ENCODE measurements at regions not wholly inside any gene's neighbourhood (a gene's known extent, or its start where the extent isn't known, plus 50 kb on each side); places are given as distances from the start of the nearest gene placed in this dataset.

DNA sequence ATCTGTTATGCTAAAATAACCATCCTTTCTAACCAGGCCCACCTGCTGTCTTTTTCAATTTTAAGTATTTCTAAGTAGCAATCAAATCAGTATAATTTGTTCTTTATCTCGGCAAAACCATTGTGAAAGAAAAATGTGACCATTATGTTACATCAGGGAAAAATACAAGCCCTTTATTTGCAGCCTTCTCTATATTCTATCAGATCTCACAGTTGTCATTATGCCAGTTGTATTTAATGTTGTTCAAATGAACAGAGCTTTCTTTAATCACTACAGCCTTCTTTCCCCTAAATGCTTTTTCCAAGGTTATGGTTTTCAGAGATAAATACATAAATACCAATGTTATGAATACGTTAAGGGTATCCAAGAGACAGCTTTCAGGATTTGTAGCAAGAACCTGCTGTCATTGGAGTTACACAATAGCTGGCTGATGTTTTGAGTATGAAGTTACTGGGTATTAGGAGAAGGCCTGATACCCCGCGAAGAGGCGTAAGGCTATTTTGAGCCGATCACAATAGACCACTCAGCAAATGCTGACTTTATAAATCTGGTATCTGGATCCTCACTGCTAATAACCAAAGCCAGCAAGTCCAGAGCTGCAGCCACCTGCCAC is 406.3 kb downstream of the CADM1 start:
- TF ChIP-seq, protein P1, sequence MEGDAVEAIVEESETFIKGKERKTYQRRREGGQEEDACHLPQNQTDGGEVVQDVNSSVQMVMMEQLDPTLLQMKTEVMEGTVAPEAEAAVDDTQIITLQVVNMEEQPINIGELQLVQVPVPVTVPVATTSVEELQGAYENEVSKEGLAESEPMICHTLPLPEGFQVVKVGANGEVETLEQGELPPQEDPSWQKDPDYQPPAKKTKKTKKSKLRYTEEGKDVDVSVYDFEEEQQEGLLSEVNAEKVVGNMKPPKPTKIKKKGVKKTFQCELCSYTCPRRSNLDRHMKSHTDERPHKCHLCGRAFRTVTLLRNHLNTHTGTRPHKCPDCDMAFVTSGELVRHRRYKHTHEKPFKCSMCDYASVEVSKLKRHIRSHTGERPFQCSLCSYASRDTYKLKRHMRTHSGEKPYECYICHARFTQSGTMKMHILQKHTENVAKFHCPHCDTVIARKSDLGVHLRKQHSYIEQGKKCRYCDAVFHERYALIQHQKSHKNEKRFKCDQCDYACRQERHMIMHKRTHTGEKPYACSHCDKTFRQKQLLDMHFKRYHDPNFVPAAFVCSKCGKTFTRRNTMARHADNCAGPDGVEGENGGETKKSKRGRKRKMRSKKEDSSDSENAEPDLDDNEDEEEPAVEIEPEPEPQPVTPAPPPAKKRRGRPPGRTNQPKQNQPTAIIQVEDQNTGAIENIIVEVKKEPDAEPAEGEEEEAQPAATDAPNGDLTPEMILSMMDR (IDR thresholded peaks at IDR 0.05; ENCODE audit: insufficient read depth, low read length, poor library complexity, severe bottlenecking): no peak
- Histone ChIP-seq H3K36me3 (ENCODE audit: control insufficient read depth, insufficient read depth, low read length) (no peaks in the 10 kb centered on the region), H3K4me3 (replicated peaks; ENCODE audit: low read depth, low read length) (no peak overlapping the region), H3K27me3 (replicated peaks; ENCODE audit: control insufficient read depth, insufficient read depth, low read length) (peaks cover 2% of the 10 kb centered on the region)
- no peak for DNase-seq (ENCODE audit: extremely low read depth, insufficient read length)

GRCh38 chr11:115100706-115101105 is 403.5 kb downstream of the CADM1 start:
- Histone ChIP-seq H3K27me3 (replicated peaks; ENCODE audit: control insufficient read depth, insufficient read depth, low read length) (peaks cover 4% of the 10 kb centered on the region), H3K36me3 (ENCODE audit: control insufficient read depth, insufficient read depth, low read length) (no peaks in the 10 kb centered on the region), H3K4me3 (replicated peaks; ENCODE audit: low read depth, low read length) (no peak overlapping the region)
- TF ChIP-seq, protein P1 (IDR thresholded peaks at IDR 0.05; ENCODE audit: insufficient read depth, low read length, poor library complexity, severe bottlenecking): no peak
- no peak for DNase-seq (ENCODE audit: extremely low read depth, insufficient read length)

DNA sequence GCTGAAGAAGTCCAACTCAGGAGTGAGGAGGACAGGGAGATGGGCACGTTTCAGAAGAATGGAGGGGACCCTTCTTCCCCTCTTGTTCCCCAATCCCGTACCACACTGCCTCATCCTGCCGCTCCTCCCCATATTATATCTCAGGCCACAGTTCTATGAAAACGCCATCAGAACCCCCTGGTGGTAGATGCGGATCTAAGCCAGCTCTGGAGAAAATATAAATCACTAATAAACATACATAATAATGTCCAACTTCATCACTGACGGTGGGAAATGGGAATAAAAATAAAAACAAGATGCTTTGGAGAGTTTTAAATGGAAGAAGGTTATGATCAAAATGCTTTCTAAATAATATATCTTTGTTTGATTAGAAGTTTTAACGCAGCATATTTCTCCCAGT is 400.3 kb downstream of the CADM1 start:
- Histone ChIP-seq H3K36me3 (ENCODE audit: control insufficient read depth, insufficient read depth, low read length) (no peaks in the 10 kb centered on the region), H3K4me3 (replicated peaks; ENCODE audit: low read depth, low read length) (no peak overlapping the region), H3K27me3 (replicated peaks; ENCODE audit: control insufficient read depth, insufficient read depth, low read length) (peaks cover 2% of the 10 kb centered on the region)
- TF ChIP-seq, protein P1 (IDR thresholded peaks at IDR 0.05; ENCODE audit: insufficient read depth, low read length, poor library complexity, severe bottlenecking): no peak
- no peak for DNase-seq (ENCODE audit: extremely low read depth, insufficient read length)

- TF ChIP-seq, protein P1 (IDR thresholded peaks at IDR 0.05; ENCODE audit: insufficient read depth, low read length, poor library complexity, severe bottlenecking): no peak
- DNase-seq (ENCODE audit: extremely low read depth, insufficient read length): no peak
- H3K36me3 ChIP-seq (ENCODE audit: control insufficient read depth, insufficient read depth, low read length): no peaks in the 10 kb centered on the region
- peaks cover 2% of the 10 kb centered on the region for H3K27me3 ChIP-seq (replicated peaks; ENCODE audit: control insufficient read depth, insufficient read depth, low read length)
- no peak overlapping the region for H3K4me3 ChIP-seq (replicated peaks; ENCODE audit: low read depth, low read length)
Observed at GRCh38 chr11:115104851-115105453, 399.3 kb downstream of the CADM1 start.

DNA sequence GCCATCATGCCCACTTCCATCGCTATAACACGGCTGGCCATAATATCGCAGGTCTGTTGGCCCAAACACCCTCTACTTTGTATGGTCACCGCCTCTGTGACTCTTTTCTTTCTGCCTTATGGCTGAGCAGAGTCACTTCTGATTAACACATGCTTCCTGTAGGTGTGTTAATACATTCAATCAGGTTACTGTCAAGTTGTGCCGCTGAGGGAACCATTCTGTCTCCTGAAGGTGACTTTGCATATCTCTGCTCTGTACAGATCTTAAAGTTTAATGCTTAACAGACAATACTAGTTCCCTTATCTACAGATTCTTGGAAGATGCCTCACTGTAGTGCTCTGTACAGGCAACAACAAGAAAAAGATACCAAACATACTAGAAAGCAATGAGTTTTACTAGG is 393.1 kb downstream of the CADM1 start:
- DNase-seq (ENCODE audit: extremely low read depth, insufficient read length): no peak
- Histone ChIP-seq H3K36me3 (ENCODE audit: control insufficient read depth, insufficient read depth, low read length) (no peaks in the 10 kb centered on the region), H3K27me3 (replicated peaks; ENCODE audit: control insufficient read depth, insufficient read depth, low read length) (no peaks in the 10 kb centered on the region; the same call in 1 of the 2 replicates), H3K4me3 (replicated peaks; ENCODE audit: low read depth, low read length) (no peak overlapping the region)
- TF ChIP-seq, protein P1 (IDR thresholded peaks at IDR 0.05; ENCODE audit: insufficient read depth, low read length, poor library complexity, severe bottlenecking): no peak
